Stimulated activated memory B cell treated with anti-CD40 and anti-IgM and Interleukin-4, amounts not matched to agents 10 μg/mL and 1 μg/mL and 100 μg/mL, for 72 hours (primary cell): ENCODE measurements at regions not wholly inside any gene's neighbourhood (a gene's known extent, or its start where the extent isn't known, plus 50 kb on each side); places are given as distances from the start of the nearest gene placed in this dataset.

ENCODE experiments used
- ATAC-seq: fragments of 150-1000 bp; cut with Tn5 transposase; 2 replicates; pipeline ENCODE4 v1.10.0; 2021
- H3K27ac Mint-ChIP-seq: one replicate; pipeline ENCODE4 v1.8.0; 2022; ENCODE audit warnings: mild to moderate bottlenecking, mixed read lengths
- H3K27me3 Mint-ChIP-seq: one replicate; pipeline ENCODE4 v1.8.0; 2022; ENCODE audit warnings: mixed read lengths
- H3K36me3 Mint-ChIP-seq: one replicate; pipeline ENCODE4 v1.8.0; 2022; ENCODE audit warnings: mixed read lengths
- H3K4me1 Mint-ChIP-seq: one replicate; pipeline ENCODE4 v1.8.0; 2022; ENCODE audit warnings: mixed read lengths
- H3K4me3 Mint-ChIP-seq: one replicate; pipeline ENCODE4 v1.8.0; 2022; ENCODE audit warnings: mild to moderate bottlenecking, moderate library complexity, mixed read lengths
- H3K9me3 Mint-ChIP-seq: one replicate; pipeline ENCODE4 v1.8.0; 2022; ENCODE audit warnings: mixed read lengths

DNA sequence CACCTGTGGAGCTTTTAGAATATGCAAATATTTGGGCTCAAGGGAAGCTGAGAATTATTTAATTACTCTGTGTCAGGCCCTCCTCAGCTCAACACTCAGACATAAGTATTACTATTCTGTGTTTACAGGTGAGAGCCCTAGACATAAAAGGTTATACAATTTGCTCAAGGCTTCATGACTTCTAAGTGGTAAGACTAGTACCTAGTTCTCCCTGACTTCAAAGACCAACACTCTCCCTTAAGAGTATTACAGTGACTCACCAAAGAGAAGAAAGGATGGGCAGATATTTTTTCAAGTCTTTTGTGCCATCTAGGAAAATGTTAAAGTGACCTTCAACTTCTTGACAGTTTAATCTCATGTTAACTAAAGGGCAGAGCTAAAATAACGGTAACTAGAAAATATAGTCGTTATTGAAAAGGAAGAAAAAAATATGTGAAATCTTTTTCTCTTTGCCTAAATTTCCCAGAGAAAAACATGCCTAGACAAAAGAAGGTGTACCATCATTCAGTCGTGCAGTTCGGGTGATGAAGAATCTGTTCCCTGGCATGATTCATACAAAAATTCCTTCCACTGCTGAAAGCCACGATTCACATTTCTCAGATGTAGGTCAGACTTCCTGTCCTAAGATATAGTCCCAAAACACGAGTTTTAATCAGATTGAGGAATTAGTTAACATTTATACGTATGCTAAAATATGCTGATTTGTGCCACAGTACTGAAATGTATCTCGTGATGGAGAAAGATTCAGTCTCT is 849.1 kb upstream of the API5 start:
- H3K27me3 Mint-ChIP-seq, result no peaks in the 10 kb centered on the region
- no peaks in the 10 kb centered on the region for H3K36me3 Mint-ChIP-seq
- H3K4me1 Mint-ChIP-seq, result no peaks in the 10 kb centered on the region
- H3K4me3 Mint-ChIP-seq, result no peak overlapping the region
- no peaks in the 10 kb centered on the region for H3K9me3 Mint-ChIP-seq
- no peak for ATAC-seq
- no peak overlapping the region for H3K27ac Mint-ChIP-seq

DNA sequence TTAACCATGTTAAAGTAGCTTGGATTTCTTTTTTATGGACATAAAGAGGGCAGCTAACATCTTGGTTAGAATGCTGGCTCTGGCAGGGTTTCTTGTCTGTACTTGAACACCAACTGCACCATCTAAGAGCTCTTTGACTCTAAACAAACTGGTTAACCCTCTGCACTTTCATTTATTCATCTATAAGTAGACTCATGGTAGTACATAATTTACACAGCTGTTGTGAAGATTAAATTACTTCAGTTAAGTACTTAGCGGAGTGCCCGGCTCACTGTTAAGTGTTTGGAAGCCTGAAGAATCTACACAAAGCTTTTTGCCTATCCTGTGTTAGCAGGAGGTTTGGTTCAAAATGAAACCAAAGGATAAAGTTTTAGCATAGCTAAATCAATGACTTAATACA is 846.2 kb upstream of the API5 start:
- no peak for ATAC-seq
- no peaks in the 10 kb centered on the region for H3K9me3 Mint-ChIP-seq
- no peaks in the 10 kb centered on the region for H3K27me3 Mint-ChIP-seq

GRCh38 chr11:42473106-42473505 is 838.7 kb upstream of the API5 start:
- Mint-ChIP-seq H3K27ac (no peak overlapping the region), H3K4me1 (no peaks in the 10 kb centered on the region), H3K4me3 (no peak overlapping the region), H3K27me3 (no peaks in the 10 kb centered on the region), H3K36me3 (no peaks in the 10 kb centered on the region), H3K9me3 (peaks cover 3% of the 10 kb centered on the region)
- ATAC-seq, result no peak

More for the DNA sequence above, 846.2 kb upstream of the API5 start:
- Mint-ChIP-seq H3K4me1 (no peaks in the 10 kb centered on the region), H3K27ac (no peak overlapping the region), H3K36me3 (no peaks in the 10 kb centered on the region), H3K4me3 (no peak overlapping the region)

GRCh38 chr11:42482822-42483221 is 829.0 kb upstream of the API5 start:
- Mint-ChIP-seq H3K27ac (no peak overlapping the region), H3K4me1 (no peaks in the 10 kb centered on the region), H3K4me3 (no peak overlapping the region), H3K36me3 (no peaks in the 10 kb centered on the region), H3K27me3 (no peaks in the 10 kb centered on the region), H3K9me3 (peaks cover 19% of the 10 kb centered on the region)
- ATAC-seq, result no peak

GRCh38 chr11:42490506-42490905 is 821.3 kb upstream of the API5 start:
- Mint-ChIP-seq H3K9me3 (peaks cover 3% of the 10 kb centered on the region), H3K36me3 (no peaks in the 10 kb centered on the region), H3K4me3 (no peak overlapping the region), H3K27ac (no peak overlapping the region), H3K4me1 (no peaks in the 10 kb centered on the region), H3K27me3 (no peaks in the 10 kb centered on the region)
- no peak for ATAC-seq

GRCh38 chr11:42494459-42494858 is 817.3 kb upstream of the API5 start:
- ATAC-seq, result no peak
- peaks cover 6% of the 10 kb centered on the region for H3K9me3 Mint-ChIP-seq
- no peak overlapping the region for H3K27ac Mint-ChIP-seq
- no peaks in the 10 kb centered on the region for H3K36me3 Mint-ChIP-seq
- no peak overlapping the region for H3K4me3 Mint-ChIP-seq
- no peaks in the 10 kb centered on the region for H3K27me3 Mint-ChIP-seq
- H3K4me1 Mint-ChIP-seq, result no peaks in the 10 kb centered on the region

DNA sequence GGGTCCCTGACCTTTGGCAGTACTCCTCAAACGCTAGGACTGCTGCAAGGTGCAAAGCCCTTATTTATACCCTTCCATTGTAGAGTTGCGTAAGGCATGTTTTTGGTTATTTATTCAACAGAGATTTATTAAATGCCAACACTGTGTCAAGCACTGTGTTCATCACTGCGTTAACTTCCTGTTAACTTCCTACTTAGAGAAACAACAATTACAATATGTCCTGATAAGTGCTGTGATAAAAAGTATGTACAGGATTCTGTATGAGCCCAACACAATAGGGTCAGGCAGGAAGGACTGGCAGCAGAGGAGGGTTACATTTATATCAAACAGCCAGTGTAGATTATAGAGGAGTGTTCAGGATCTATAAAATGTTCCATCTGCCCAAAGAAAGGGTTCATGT is 812.8 kb upstream of the API5 start:
- Mint-ChIP-seq H3K4me1 (no peaks in the 10 kb centered on the region), H3K27me3 (no peaks in the 10 kb centered on the region), H3K9me3 (peaks cover 8% of the 10 kb centered on the region), H3K27ac (no peak overlapping the region), H3K36me3 (no peaks in the 10 kb centered on the region), H3K4me3 (no peak overlapping the region)
- no peak for ATAC-seq

GRCh38 chr11:42502151-42502550 is 809.6 kb upstream of the API5 start:
- no peak for ATAC-seq
- Mint-ChIP-seq H3K9me3 (peaks cover 5% of the 10 kb centered on the region), H3K4me3 (no peak overlapping the region), H3K27me3 (no peaks in the 10 kb centered on the region), H3K36me3 (no peaks in the 10 kb centered on the region), H3K4me1 (no peaks in the 10 kb centered on the region), H3K27ac (no peak overlapping the region)

GRCh38 chr11:42521994-42522393 is 789.8 kb upstream of the API5 start:
- H3K36me3 Mint-ChIP-seq, result no peaks in the 10 kb centered on the region
- no peaks in the 10 kb centered on the region for H3K4me1 Mint-ChIP-seq
- peaks cover 2% of the 10 kb centered on the region for H3K9me3 Mint-ChIP-seq
- H3K4me3 Mint-ChIP-seq, result no peak overlapping the region
- ATAC-seq, result no peak
- no peaks in the 10 kb centered on the region for H3K27me3 Mint-ChIP-seq
- H3K27ac Mint-ChIP-seq, result no peak overlapping the region

DNA sequence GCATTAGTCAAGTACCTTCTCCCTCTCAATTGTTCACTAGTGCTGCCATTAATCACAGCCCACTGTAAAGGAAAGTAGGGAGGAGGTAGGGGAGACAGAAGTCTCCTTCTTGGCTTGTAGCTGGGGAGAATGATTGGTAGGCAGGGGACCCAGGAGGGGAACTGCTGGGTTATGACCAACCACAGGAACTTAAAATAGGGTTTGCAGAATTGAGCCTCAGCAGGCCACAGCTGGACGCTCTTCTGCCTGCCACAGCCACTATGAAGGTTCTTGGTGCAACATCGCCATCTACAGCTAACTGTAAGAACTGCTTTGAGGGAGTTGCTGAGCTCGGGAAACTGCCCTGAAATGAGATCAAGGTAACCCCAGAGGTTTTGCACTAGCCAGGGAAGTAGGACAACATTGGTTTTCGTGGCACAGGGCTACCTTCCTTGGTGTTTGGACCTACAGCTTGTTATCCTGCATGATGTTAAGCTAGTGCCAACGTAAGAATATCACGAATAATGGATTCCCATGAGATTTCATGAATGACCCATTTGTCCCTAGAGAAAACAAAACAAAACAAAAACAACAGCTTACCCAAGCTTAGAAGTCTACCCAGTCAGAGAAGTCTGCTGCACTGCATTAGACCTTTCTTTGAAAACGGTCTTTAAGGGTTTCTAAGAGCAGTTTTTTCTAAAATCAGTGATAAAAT is 787.1 kb upstream of the API5 start:
- H3K36me3 Mint-ChIP-seq, result no peaks in the 10 kb centered on the region
- peaks cover 2% of the 10 kb centered on the region for H3K9me3 Mint-ChIP-seq

GRCh38 chr11:42526426-42526825 is 785.4 kb upstream of the API5 start:
- Mint-ChIP-seq H3K4me3 (no peak overlapping the region), H3K27me3 (no peaks in the 10 kb centered on the region), H3K4me1 (no peaks in the 10 kb centered on the region), H3K27ac (no peak overlapping the region), H3K9me3 (peaks cover 2% of the 10 kb centered on the region), H3K36me3 (no peaks in the 10 kb centered on the region)
- ATAC-seq, result no peak

More for the DNA sequence above, 787.1 kb upstream of the API5 start:
- Mint-ChIP-seq H3K27me3 (no peaks in the 10 kb centered on the region), H3K27ac (no peak overlapping the region), H3K4me1 (no peaks in the 10 kb centered on the region), H3K4me3 (no peak overlapping the region)
- no peak for ATAC-seq

GRCh38 chr11:42528471-42528870 is 783.3 kb upstream of the API5 start:
- Mint-ChIP-seq H3K27ac (no peak overlapping the region), H3K4me1 (no peaks in the 10 kb centered on the region), H3K4me3 (no peak overlapping the region), H3K27me3 (no peaks in the 10 kb centered on the region), H3K36me3 (no peaks in the 10 kb centered on the region), H3K9me3 (peaks cover 2% of the 10 kb centered on the region)
- ATAC-seq, result no peak

DNA sequence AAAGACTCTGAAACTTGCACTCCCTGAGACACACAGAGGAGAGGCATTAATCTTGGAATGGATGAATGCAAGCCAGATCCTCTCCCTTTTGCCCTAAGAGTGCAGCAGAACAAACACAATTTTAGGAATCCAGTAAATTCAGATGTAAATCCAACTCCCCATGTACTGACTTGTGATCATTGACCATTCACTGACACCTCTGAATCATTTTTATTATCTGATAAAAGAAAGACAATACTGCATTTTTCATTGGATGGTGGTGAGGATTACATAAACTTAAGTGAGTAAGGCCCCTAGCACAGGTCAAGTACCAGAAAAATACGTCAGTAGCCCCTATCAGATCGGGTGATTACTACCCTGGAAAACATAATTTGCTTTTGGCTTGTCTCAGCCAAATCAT is 782.9 kb upstream of the API5 start:
- Mint-ChIP-seq H3K9me3 (peaks cover 2% of the 10 kb centered on the region), H3K27ac (no peak overlapping the region), H3K36me3 (no peaks in the 10 kb centered on the region), H3K27me3 (no peaks in the 10 kb centered on the region), H3K4me3 (no peak overlapping the region), H3K4me1 (no peaks in the 10 kb centered on the region)
- ATAC-seq, result no peak

GRCh38 chr11:42536611-42537360 is 775.0 kb upstream of the API5 start:
- no peak for ATAC-seq
- Mint-ChIP-seq H3K27me3 (no peaks in the 10 kb centered on the region), H3K27ac (no peak overlapping the region), H3K4me3 (no peak overlapping the region), H3K4me1 (no peaks in the 10 kb centered on the region), H3K36me3 (no peaks in the 10 kb centered on the region), H3K9me3 (peaks cover 3% of the 10 kb centered on the region)

DNA sequence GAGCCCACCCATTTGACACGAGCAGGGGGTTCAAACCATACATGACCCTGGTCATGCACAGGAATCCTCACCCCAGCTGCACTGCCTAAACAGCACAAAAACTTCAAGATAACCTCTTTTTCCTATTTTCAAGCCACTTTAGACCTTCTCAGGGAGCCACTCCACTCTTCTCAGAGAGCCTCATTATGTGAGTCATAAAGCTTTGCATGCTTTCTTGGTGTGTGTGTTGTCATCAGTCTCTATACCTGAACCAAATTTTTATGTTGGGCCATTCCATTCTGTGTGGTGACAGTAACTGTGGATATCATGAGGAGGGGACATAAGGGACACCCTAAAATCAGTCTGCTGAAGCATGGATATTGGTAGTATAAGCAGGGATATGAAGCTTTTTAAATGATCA is 769.5 kb upstream of the API5 start:
- no peak for ATAC-seq
- Mint-ChIP-seq H3K4me1 (no peaks in the 10 kb centered on the region), H3K36me3 (no peaks in the 10 kb centered on the region), H3K27ac (no peak overlapping the region), H3K4me3 (no peak overlapping the region), H3K27me3 (no peaks in the 10 kb centered on the region), H3K9me3 (peaks cover 5% of the 10 kb centered on the region)
